Tibial artery (tissue), 4 donors: ENCODE measurements at regions not wholly inside any gene's neighbourhood (a gene's known extent, or its start where the extent isn't known, plus 50 kb on each side); places are given as distances from the start of the nearest gene placed in this dataset.

Experiments used
- DNase-seq, 2 donors: peaks; one replicate each; pipeline ENCODE4 v3.0.0-alpha.2; 2019
- H3K27ac ChIP-seq, 2 donors: fragments of 200-600 bp; sonication (generic) in 1 of 2; 1 replicate in 1 of 2; 2 replicates in 1 of 2; pipeline ENCODE4 v1.5.1; 2018 to 2019; ENCODE audit warnings: mild to moderate bottlenecking in 1 of 2
- H3K27me3 ChIP-seq, 2 donors: fragments of 200-600 bp; sonication (generic) in 1 of 2; one replicate each; pipeline versions ENCODE4 v1.5.1 to v1.6.0; 2016 to 2019
- H3K36me3 ChIP-seq, 3 donors: fragments of 200-600 bp; sonication (generic) in 2 of 3; one replicate each; pipeline ENCODE4 v1.5.1; 2016 to 2019; ENCODE audit warnings: mild to moderate bottlenecking in 2 of 3
- H3K4me1 ChIP-seq, 4 donors: fragments of 200-600 bp; sonication (generic) in 2 of 4; 1 replicate in 3 of 4; 2 replicates in 1 of 4; pipeline ENCODE4 v1.5.1; 2016 to 2019
- H3K4me3 ChIP-seq, 2 donors: fragments of 200-600 bp; sonication (generic) in 1 of 2; 1 replicate in 1 of 2; 2 replicates in 1 of 2; pipeline ENCODE4 v1.5.1; 2018 to 2019; ENCODE audit warnings: mild to moderate bottlenecking in 2 of 2
- H3K9me3 ChIP-seq, 3 donors: fragments of 200-600 bp; sonication (generic) in 1 of 3; one replicate each; pipeline ENCODE4 v1.5.1; 2016 to 2019
- CTCF ChIP-seq, 2 experiments: fragments of 200-600 bp in 1 of 2; fragments of 450-650 bp in 1 of 2; IDR thresholded peaks; one replicate each; pipeline ENCODE4 v1.5.1; 2017 to 2019; ENCODE audit warnings: antibody characterized with exemption in 2 of 2, mild to moderate bottlenecking in 1 of 2, moderate library complexity in 1 of 2
- intact Hi-C: fragments of 100-400 bp; cut with DNase I; formaldehyde crosslinking; loops from one replicate; pipeline ENCODE4 v1.15.0; 2023; ENCODE audit warnings: low total_unique reads

DNA sequence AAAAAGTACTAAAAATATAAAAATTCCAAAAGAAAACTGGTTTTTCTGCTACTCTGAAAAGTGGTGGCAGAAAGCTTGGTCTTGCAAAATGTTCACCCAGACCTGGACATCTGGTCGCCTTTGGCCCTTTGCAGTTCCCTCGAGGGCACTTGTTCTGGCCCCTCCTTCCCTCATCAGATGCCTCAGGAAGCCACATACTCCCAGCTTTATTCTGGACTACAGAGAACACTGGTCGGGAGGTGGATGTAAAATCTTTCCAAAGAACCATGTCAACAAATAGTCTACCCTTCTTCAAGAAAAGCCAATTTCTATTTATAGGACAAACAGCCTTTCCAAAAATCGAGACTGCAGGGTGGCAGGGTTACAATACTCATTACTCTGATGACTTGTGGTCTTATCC, 726.1 kb downstream of the TNS3 start:
- Histone ChIP-seq H3K4me3 (no peak overlapping the region), H3K4me1 (peaks cover 0 to 34% (median 8%) of the 10 kb centered on the region in 4 donors), H3K27me3 (no peaks in the 10 kb centered on the region), H3K36me3 (no peaks in the 10 kb centered on the region), H3K9me3 (no peaks in the 10 kb centered on the region), H3K27ac (peak overlapping the region in 1 of 2 donors; percentile 29)
- TF ChIP-seq CTCF (IDR thresholded peaks at IDR 0.05): no peak
- intact Hi-C loops: no loop called here
- peak in 1 of 2 donors; percentile 76 for DNase-seq

DNA sequence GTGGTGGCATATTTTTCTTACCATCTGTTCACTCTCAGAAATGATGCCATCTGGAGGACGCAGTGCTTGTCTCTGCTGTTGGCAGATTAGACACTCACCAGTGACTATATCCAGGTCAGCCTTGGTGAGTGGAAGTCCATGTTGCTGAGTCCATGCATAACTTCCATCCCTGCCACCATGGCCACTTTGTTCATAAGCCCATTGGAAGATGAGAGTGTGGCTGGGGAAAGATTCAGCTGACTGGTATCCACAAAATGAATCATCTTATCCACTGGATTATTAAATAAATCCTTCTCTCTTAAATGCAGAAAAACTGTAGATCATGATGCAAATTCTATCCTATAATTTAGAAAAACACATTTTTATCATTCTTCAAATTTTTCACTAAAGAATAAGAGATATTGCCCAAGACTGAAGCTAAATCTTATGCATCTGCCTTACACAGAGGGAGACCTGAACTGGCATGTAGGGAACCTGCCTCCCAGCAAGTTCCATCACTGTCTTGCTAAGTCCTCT, 726.9 kb downstream of the TNS3 start:
- Histone ChIP-seq H3K4me1 (peaks cover 0 to 34% (median 8%) of the 10 kb centered on the region in 4 donors), H3K4me3 (no peak overlapping the region), H3K36me3 (no peaks in the 10 kb centered on the region), H3K27me3 (no peaks in the 10 kb centered on the region), H3K27ac (peak overlapping the region in 1 of 2 donors; percentile 29), H3K9me3 (no peaks in the 10 kb centered on the region)
- intact Hi-C loops: no loop called here
- no peak for DNase-seq
- TF ChIP-seq CTCF (IDR thresholded peaks at IDR 0.05): no peak

DNA sequence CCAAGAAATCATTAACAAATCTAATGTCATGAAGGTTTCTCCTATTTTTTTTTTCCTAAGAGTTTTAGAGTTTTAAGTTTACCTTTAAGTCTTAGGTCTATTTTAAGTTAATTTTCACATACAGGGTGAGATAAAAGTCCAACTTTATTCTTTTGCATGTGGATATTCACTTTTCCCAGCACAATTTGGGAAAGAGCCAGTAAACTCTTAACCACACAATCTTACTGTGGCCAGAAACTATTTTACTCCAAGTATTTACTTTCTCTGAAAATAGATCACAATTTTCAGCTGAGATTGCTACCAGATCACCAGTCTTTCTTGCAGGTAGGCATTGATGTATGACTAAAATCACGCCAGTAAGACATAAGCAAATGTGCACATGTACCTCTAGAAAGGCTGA, 728.5 kb downstream of the TNS3 start:
- H3K4me1 ChIP-seq: peaks cover 0 to 34% (median 8%) of the 10 kb centered on the region in 4 donors
- H3K4me3 ChIP-seq: no peak overlapping the region
- intact Hi-C loops: no loop called here

DNA sequence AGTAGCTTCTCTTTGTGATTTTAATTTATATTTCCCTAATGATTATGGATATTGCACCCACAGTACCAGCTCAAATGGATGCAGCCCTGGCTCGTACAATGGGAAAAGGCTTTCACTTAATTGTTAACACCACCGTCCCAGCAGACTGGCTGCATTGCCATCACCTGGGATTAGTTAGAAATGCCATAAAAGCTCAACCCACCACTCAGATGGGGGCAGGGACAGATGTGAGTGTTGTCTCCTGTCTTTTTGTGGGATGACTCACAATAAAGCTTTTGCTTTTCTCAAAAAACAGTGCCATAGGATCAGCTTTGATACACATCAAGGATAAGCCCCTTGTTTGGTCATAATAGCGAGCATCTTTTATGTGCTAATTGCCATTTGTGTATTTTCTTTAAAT, 729.1 kb downstream of the TNS3 start:
- TF ChIP-seq CTCF (IDR thresholded peaks at IDR 0.05): no peak
- peaks cover 0 to 34% (median 8%) of the 10 kb centered on the region in 4 donors for H3K4me1 ChIP-seq
- intact Hi-C loops: no loop called here

More for the DNA sequence above, 728.5 kb downstream of the TNS3 start:
- Histone ChIP-seq H3K27me3 (no peaks in the 10 kb centered on the region), H3K9me3 (no peaks in the 10 kb centered on the region), H3K36me3 (no peaks in the 10 kb centered on the region), H3K27ac (no peak overlapping the region)
- DNase-seq: no peak
- TF ChIP-seq CTCF (IDR thresholded peaks at IDR 0.05): no peak

DNA sequence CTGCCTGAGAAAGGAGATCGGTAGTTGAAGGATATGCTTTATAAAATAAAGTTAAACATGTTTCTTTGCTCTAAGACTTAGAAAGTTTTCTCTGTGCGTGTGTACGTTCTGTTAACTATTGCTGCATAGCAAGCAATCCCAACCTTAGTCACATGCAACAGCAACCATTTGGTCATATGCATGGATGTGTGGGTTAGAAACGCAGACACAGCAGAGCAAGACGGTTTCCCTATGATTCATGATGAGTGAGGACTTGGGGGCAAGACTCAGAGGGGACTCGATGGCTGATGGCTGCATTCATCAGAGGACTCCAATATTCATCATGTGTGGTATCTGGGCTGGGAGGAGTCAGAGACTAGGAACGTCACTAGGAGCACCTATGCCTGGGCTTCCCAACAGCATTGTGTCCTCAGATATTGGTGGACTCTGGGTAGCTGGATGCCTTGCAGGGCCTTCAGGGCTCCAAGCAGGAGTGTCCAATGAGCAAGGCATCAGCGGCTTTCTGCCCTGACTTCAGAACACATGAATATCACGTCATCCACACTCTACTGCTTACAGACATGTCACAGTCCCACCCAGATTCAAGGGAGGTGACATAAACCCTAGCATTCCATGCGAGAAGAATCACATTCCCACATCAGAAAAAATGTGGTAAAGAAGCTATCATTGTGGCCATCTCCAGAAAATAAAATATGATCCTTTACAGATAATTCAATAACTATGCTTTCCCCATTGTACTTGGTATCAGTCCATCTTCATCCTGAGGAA, 731.2 kb downstream of the TNS3 start:
- Histone ChIP-seq H3K4me3 (no peak overlapping the region), H3K27ac (no peak overlapping the region), H3K4me1 (peaks cover 0 to 25% (median 8%) of the 10 kb centered on the region in 4 donors), H3K27me3 (no peaks in the 10 kb centered on the region), H3K36me3 (no peaks in the 10 kb centered on the region), H3K9me3 (no peaks in the 10 kb centered on the region)
- intact Hi-C loops: no loop called here
- no peak for TF ChIP-seq CTCF (IDR thresholded peaks at IDR 0.05)
- DNase-seq: no peak

More for the DNA sequence above, 729.1 kb downstream of the TNS3 start:
- Histone ChIP-seq H3K27me3 (no peaks in the 10 kb centered on the region), H3K36me3 (no peaks in the 10 kb centered on the region), H3K9me3 (no peaks in the 10 kb centered on the region), H3K27ac (no peak overlapping the region), H3K4me3 (no peak overlapping the region)
- DNase-seq: no peak
